ENCODE measurements at regions not wholly inside any gene's neighbourhood (a gene's known extent, or its start where the extent isn't known, plus 50 kb on each side); places are given as distances from the start of the nearest gene placed in this dataset.

- H3K4me3 ChIP-seq: no peak overlapping the region
- 73 to 83% (median 79%) methylated on average over 9 of the region's 9 CpGs for WGBS, 4 donors
- TF ChIP-seq CTCF (IDR thresholded peaks at IDR 0.05) (no peak), POLR2A (IDR thresholded peaks at IDR 0.05) (no peak)
- DNase-seq (peak in 1 of 5 donors; percentile 42), ATAC-seq (no peak)
- no peaks in the 10 kb centered on the region for H3K36me3 ChIP-seq
- intact Hi-C loops (cut with DNase I): no loop called here
- H3K27ac ChIP-seq: no peak overlapping the region
- no peaks in the 10 kb centered on the region for H3K9me3 ChIP-seq
- peaks cover 0 to 17% (median 0%) of the 10 kb centered on the region in 9 donors for H3K27me3 ChIP-seq
- H3K4me1 ChIP-seq: no peaks in the 10 kb centered on the region
Measured at GRCh38 chr22:48843640-48844039, 984.0 kb downstream of the BRD1 start.

- Histone ChIP-seq H3K36me3 (no peaks in the 10 kb centered on the region), H3K4me1 (no peaks in the 10 kb centered on the region), H3K27me3 (peaks cover 0 to 17% (median 0%) of the 10 kb centered on the region in 9 donors), H3K4me3 (no peak overlapping the region), H3K9me3 (no peaks in the 10 kb centered on the region), H3K27ac (no peak overlapping the region)
- 50 to 66% (median 64%) methylated on average over 5 of the region's 5 CpGs for WGBS, 4 donors
- no peak for ATAC-seq
- no peak for DNase-seq
- intact Hi-C loops (cut with DNase I): no loop called here
- no peak for TF ChIP-seq POLR2A (IDR thresholded peaks at IDR 0.05)
Measured at GRCh38 chr22:48842976-48843375, 984.7 kb downstream of the BRD1 start.

GRCh38 chr22:48842583-48842945 is 985.1 kb downstream of the BRD1 start:
- ATAC-seq (no peak), DNase-seq (peak in 1 of 5 donors; percentile 54)
- Histone ChIP-seq H3K4me1 (no peaks in the 10 kb centered on the region), H3K27me3 (peaks cover 0 to 17% (median 0%) of the 10 kb centered on the region in 9 donors), H3K27ac (no peak overlapping the region), H3K9me3 (no peaks in the 10 kb centered on the region), H3K4me3 (no peak overlapping the region), H3K36me3 (no peaks in the 10 kb centered on the region)
- intact Hi-C loops (cut with DNase I): no loop called here
- 79 to 84% (median 82%) methylated on average over 17 of the region's 17 CpGs for WGBS, 4 donors
- TF ChIP-seq CTCF (IDR thresholded peaks at IDR 0.05) (no peak), POLR2A (IDR thresholded peaks at IDR 0.05) (no peak)

- Histone ChIP-seq H3K4me1 (no peaks in the 10 kb centered on the region), H3K9me3 (no peaks in the 10 kb centered on the region), H3K36me3 (no peaks in the 10 kb centered on the region), H3K27me3 (peaks cover 0 to 17% (median 0%) of the 10 kb centered on the region in 9 donors), H3K27ac (no peak overlapping the region), H3K4me3 (no peak overlapping the region)
- DNase-seq: peak in 1 of 5 donors; percentile 47
- no peak for ATAC-seq
- 80 to 86% (median 83%) methylated on average over 22 of the region's 22 CpGs for WGBS, 4 donors
- TF ChIP-seq CTCF (IDR thresholded peaks at IDR 0.05) (no peak), POLR2A (IDR thresholded peaks at IDR 0.05) (no peak)
- intact Hi-C loops (cut with DNase I): no loop called here
Measured at GRCh38 chr22:48841881-48842582, 985.6 kb downstream of the BRD1 start.

Data from heart left ventricle (tissue), 16 donors.